Dermis microvascular lymphatic vessel endothelial cell (primary cell): ENCODE measurements at regions not wholly inside any gene's neighbourhood (a gene's known extent, or its start where the extent isn't known, plus 50 kb on each side); places are given as distances from the start of the nearest gene placed in this dataset.

ENCODE experiments used
- DNase-seq, 2 donors: peaks; one replicate each; pipeline versions ENCODE4 v3.0.0 to v3.0.0-alpha.2; 2010; ENCODE audit warnings: low read depth in 2 of 2

- DNase-seq, result no peak
Observed at GRCh38 chr2:217047209-217047608, 187.3 kb upstream of the TNP1 start.

- DNase-seq, result no peak
Observed at GRCh38 chr2:217045700-217046475, 186.0 kb upstream of the TNP1 start.

- no peak for DNase-seq
Observed at GRCh38 chr2:217040099-217040498, 180.2 kb upstream of the TNP1 start.

- DNase-seq, result no peak
Observed at GRCh38 chr2:217038001-217038400, 178.1 kb upstream of the TNP1 start.

GRCh38 chr2:217037353-217037752, 177.5 kb upstream of the TNP1 start:
- DNase-seq, result no peak

- DNase-seq, result no peak
Observed at GRCh38 chr2:217035967-217036366, 176.1 kb upstream of the TNP1 start.

GRCh38 chr2:217033186-217033585, 173.3 kb upstream of the TNP1 start:
- no peak for DNase-seq

GRCh38 chr2:217031445-217031844, 171.6 kb upstream of the TNP1 start:
- no peak for DNase-seq

- DNase-seq, result no peak
Observed at GRCh38 chr2:217030081-217030480, 170.2 kb upstream of the TNP1 start.

- no peak for DNase-seq
Observed at GRCh38 chr2:217028128-217028527, 168.3 kb upstream of the TNP1 start.

- no peak for DNase-seq
Observed at GRCh38 chr2:217027414-217027813, 167.6 kb upstream of the TNP1 start.

GRCh38 chr2:217026569-217026968, 166.7 kb upstream of the TNP1 start:
- no peak for DNase-seq

GRCh38 chr2:217026161-217026560, 166.3 kb upstream of the TNP1 start:
- DNase-seq, result no peak

GRCh38 chr2:217023611-217024010, 163.7 kb upstream of the TNP1 start:
- no peak for DNase-seq

GRCh38 chr2:217017456-217018252, 157.8 kb upstream of the TNP1 start:
- DNase-seq, result no peak

GRCh38 chr2:217016796-217017419, 157.0 kb upstream of the TNP1 start:
- no peak for DNase-seq

GRCh38 chr2:217014328-217015105, 154.7 kb upstream of the TNP1 start:
- DNase-seq, result no peak

- no peak for DNase-seq
Observed at GRCh38 chr2:217013926-217014325, 154.1 kb upstream of the TNP1 start.

GRCh38 chr2:217011576-217011975, 151.7 kb upstream of the TNP1 start:
- no peak for DNase-seq

- DNase-seq, result no peak
Observed at GRCh38 chr2:217010173-217010572, 150.3 kb upstream of the TNP1 start.

- no peak for DNase-seq
Observed at GRCh38 chr2:217008794-217009193, 148.9 kb upstream of the TNP1 start.

- DNase-seq, result no peak
Observed at GRCh38 chr2:217006217-217006616, 146.4 kb upstream of the TNP1 start.
